Psoas muscle (tissue), 7 donors: ENCODE measurements at regions not wholly inside any gene's neighbourhood (a gene's known extent, or its start where the extent isn't known, plus 50 kb on each side); places are given as distances from the start of the nearest gene placed in this dataset.

Source experiments
- ATAC-seq, 4 donors: fragments of 200-7000 bp; cut with Tn5 transposase; one replicate each; pipeline ENCODE4 v1.9.1; 2020; ENCODE audit warnings: moderate library complexity in 3 of 4, mild to moderate bottlenecking in 2 of 4
- DNase-seq, 2 donors: peaks; one replicate each; pipeline ENCODE4 v3.0.0-alpha.2; 2020
- H3K27ac ChIP-seq: fragments of 200-600 bp; one replicate; pipeline ENCODE4 v1.8.0; 2022
- H3K27me3 ChIP-seq, 3 donors: fragments of 200-600 bp in 1 of 3; one replicate each; pipeline versions ENCODE4 v1.6.1 to v1.8.0; 2013 to 2022; ENCODE audit warnings: low read length in 2 of 3, mild to moderate bottlenecking in 2 of 3, moderate library complexity in 1 of 3; ENCODE audit not compliant: insufficient read depth in 3 of 3
- H3K36me3 ChIP-seq, 2 donors: fragments of 200-600 bp in 1 of 2; one replicate each; pipeline versions ENCODE4 v1.6.1 to v1.8.0; 2013 to 2022; ENCODE audit warnings: low read depth in 1 of 2, mild to moderate bottlenecking in 1 of 2, moderate library complexity in 1 of 2; ENCODE audit not compliant: insufficient read depth in 1 of 2
- H3K4me1 ChIP-seq: fragments of 200-600 bp; one replicate; pipeline ENCODE4 v1.8.0; 2022
- H3K4me3 ChIP-seq: fragments of 200-600 bp; one replicate; pipeline ENCODE4 v1.8.0; 2022; ENCODE audit warnings: mild to moderate bottlenecking
- H3K9me3 ChIP-seq: fragments of 200-600 bp; one replicate; pipeline ENCODE4 v1.8.0; 2022
- WGBS, 3 donors: extraction: QIAGEN DNeasy Blood & Tissue Kit; methylation state at CpG; one replicate each; pipeline versions ENCODE4 v1.1.6 to v1.1.7; 2013; 5-methylcytosine and 5-hydroxymethylcytosine counted together
- intact Hi-C, 2 donors: fragments of 100-400 bp; cut with DNase I; formaldehyde crosslinking; loops; one replicate each; pipeline versions ENCODE4 v1.11.0 to v1.14.2; 2022
- TF ChIP-seq, protein P1 (sequence below): fragments of 200-600 bp; IDR thresholded peaks from one replicate; pipeline ENCODE4 v1.8.0; 2022; ENCODE audit warnings: antibody characterized with exemption
- donor health status: healthy with polysubstance abuse.
- donor health status: DM: no; HTN: no; CAD: no; lungs with moderate emphysema.
- donor health status: Bipolar disorder and iron deficiency.
- donor health status: healthy.
- donor health status: DM: yes; HTN: yes; CAD: no.
- donor health status: DM: no; HTN: no; CAD: no.
- donor health status: DM: yes; HTN: yes; CAD: no.

DNA sequence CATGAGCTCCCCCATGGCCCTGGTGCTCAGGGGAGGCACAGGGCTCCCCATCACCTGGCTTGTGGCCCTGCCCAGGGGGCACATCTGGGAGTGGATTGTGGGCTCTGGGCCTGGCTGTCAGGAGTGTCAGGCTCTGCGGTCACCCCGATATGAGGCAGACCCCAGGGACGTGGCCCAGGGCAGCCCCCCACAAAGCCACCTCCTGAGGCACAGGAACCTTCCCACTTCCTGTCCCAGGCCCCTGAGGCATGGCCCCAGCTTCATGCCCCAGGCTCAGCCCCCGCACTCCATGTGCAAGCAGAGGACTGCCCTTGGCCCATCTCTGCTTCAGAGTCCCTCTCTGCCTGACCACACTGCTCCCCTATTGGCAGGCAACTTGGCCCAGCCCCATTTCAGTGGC lies 160.3 kb downstream of the PCTP start:
- ATAC-seq (no peak), DNase-seq (no peak)
- WGBS, 3 donors: 79 to 94% (median 89%) methylated on average over 4 of the region's 4 CpGs
- Histone ChIP-seq H3K4me3 (no peak overlapping the region), H3K4me1 (no peaks in the 10 kb centered on the region), H3K27ac (no peak overlapping the region), H3K9me3 (no peaks in the 10 kb centered on the region), H3K36me3 (no peaks in the 10 kb centered on the region), H3K27me3 (no peaks in the 10 kb centered on the region)
- TF ChIP-seq, protein P1, sequence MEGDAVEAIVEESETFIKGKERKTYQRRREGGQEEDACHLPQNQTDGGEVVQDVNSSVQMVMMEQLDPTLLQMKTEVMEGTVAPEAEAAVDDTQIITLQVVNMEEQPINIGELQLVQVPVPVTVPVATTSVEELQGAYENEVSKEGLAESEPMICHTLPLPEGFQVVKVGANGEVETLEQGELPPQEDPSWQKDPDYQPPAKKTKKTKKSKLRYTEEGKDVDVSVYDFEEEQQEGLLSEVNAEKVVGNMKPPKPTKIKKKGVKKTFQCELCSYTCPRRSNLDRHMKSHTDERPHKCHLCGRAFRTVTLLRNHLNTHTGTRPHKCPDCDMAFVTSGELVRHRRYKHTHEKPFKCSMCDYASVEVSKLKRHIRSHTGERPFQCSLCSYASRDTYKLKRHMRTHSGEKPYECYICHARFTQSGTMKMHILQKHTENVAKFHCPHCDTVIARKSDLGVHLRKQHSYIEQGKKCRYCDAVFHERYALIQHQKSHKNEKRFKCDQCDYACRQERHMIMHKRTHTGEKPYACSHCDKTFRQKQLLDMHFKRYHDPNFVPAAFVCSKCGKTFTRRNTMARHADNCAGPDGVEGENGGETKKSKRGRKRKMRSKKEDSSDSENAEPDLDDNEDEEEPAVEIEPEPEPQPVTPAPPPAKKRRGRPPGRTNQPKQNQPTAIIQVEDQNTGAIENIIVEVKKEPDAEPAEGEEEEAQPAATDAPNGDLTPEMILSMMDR: no peak
- intact Hi-C loops: no loop called here

GRCh38 chr17:55925440-55925839 lies 174.6 kb downstream of the PCTP start:
- ATAC-seq (no peak), DNase-seq (no peak)
- intact Hi-C loops: no loop called here
- H3K9me3 ChIP-seq: peaks cover 8% of the 10 kb centered on the region
- H3K4me1 ChIP-seq: no peaks in the 10 kb centered on the region
- peaks cover 0 to 3% (median 0%) of the 10 kb centered on the region in 3 donors for H3K27me3 ChIP-seq
- TF ChIP-seq, protein P1: no peak
- no peaks in the 10 kb centered on the region for H3K36me3 ChIP-seq
- no peak overlapping the region for H3K4me3 ChIP-seq
- 85 to 97% (median 96%) methylated on average over 1 of the region's 1 CpG for WGBS, 3 donors
- no peak overlapping the region for H3K27ac ChIP-seq

DNA sequence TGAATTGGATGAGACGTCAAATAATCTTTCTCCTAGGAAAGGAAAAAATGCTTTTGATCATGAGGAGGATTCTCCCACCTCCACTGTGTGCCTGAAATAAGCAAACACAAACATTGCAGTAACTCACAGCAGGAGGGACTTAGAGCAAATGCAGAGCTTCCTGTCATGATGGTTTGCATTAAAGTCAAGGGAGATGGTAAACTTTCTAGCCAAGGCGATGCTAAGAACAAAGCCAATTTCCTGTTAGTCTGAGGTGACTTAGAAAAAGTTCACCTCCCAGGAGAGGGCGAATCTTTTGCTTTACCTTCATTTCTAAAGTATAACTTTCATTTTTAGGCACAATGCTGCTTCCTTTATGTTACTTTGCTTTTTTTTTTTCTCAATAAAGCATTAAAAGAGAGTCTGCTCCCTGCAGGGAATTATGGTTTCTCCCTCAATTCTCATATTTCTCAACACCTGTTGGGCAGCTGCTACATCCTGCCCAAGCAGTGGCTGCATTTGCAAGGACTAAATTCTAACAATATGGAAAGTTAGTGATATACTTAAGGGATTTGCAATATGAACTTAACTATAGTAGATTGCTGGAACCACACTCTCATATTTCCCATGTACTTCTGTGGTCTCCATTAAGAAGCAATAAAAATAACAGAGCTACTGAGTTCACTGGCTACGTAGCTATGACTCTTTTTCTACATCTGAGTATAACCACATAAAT lies 175.6 kb downstream of the PCTP start:
- no peak overlapping the region for H3K27ac ChIP-seq
- H3K4me1 ChIP-seq: no peaks in the 10 kb centered on the region
- H3K4me3 ChIP-seq: no peak overlapping the region
- H3K9me3 ChIP-seq: peaks cover 8% of the 10 kb centered on the region
- TF ChIP-seq, protein P1: no peak
- WGBS, 3 donors: 34 to 45% (median 38%) methylated on average over 4 of the region's 4 CpGs
- ATAC-seq: no peak
- H3K36me3 ChIP-seq: no peaks in the 10 kb centered on the region
- intact Hi-C loops: no loop called here
- peaks cover 0 to under 1% (median 0%) of the 10 kb centered on the region in 3 donors for H3K27me3 ChIP-seq
- no peak for DNase-seq

DNA sequence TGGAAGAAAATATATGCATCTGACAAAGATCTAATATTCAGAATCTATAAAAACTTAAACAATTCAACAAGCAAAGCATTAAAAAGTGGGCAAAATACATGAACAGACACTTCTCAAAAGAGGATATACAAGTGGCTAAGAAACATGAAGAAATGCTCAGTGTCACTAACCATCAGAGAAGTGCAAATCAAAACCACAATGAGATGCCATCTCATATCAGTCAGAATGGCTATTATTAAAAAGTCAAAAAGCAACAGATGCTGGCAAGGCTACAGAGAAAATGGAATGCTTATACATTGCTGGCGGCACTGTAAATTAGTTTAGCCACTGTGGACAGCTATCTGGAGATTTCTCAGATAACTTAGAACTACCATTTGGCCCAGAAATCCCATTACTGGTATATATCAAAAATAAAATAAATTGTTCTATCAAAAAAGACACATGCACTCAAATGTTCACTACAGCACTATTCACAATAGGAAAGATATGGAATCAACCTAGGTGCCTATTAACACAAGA lies 179.5 kb downstream of the PCTP start:
- no peak overlapping the region for H3K27ac ChIP-seq
- DNase-seq: no peak
- H3K4me1 ChIP-seq: no peaks in the 10 kb centered on the region
- peaks cover 8% of the 10 kb centered on the region for H3K9me3 ChIP-seq
- no peak overlapping the region for H3K4me3 ChIP-seq
- ATAC-seq: no peak
- no peaks in the 10 kb centered on the region for H3K27me3 ChIP-seq
- TF ChIP-seq, protein P1: no peak
- intact Hi-C loops: no loop called here
- 73 to 83% (median 76%) methylated on average over 1 of the region's 1 CpG for WGBS, 3 donors
- H3K36me3 ChIP-seq: no peaks in the 10 kb centered on the region

DNA sequence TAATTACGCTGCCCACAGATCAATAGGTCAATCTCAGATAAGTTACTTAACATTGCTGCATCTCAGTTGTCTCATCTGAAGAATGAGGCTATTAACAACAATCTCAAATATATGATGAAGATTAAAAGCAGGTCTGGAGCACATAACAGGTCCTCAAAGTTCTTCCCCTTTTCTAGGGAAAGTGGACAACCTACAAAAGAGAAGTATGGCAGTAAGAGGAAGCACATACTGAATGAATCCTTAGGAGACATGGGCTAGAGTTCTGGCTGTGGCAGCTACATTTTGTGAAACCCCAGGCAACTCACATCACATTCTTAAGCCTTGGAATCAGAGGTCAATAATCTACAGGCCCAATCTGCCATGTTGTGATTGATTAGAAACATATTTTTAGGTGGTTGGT lies 180.6 kb downstream of the PCTP start:
- H3K36me3 ChIP-seq: no peaks in the 10 kb centered on the region
- no peak overlapping the region for H3K27ac ChIP-seq
- 82 to 88% (median 85%) methylated on average over 1 of the region's 1 CpG for WGBS, 3 donors
- DNase-seq (no peak), ATAC-seq (no peak)
- no peaks in the 10 kb centered on the region for H3K4me1 ChIP-seq
- H3K9me3 ChIP-seq: peaks cover 8% of the 10 kb centered on the region
- no peak overlapping the region for H3K4me3 ChIP-seq
- TF ChIP-seq, protein P1: no peak
- no peaks in the 10 kb centered on the region for H3K27me3 ChIP-seq
- intact Hi-C loops: no loop called here
